H1 (cell line): ENCODE measurements at regions not wholly inside any gene's neighbourhood (a gene's known extent, or its start where the extent isn't known, plus 50 kb on each side); places are given as distances from the start of the nearest gene placed in this dataset.

Experiments
- CEBPB ChIP-seq: IDR thresholded peaks from 2 replicates; pipeline ENCODE4 v1.6.1; 2012; ENCODE audit warnings: low read depth, low read length
- SAP30 ChIP-seq: fragments of 300-600 bp; sonication (generic); IDR thresholded peaks from 2 replicates; pipeline ENCODE4 v1.7.1; 2012; ENCODE audit warnings: low read length, moderate library complexity, mild to moderate bottlenecking, inconsistent platforms; ENCODE audit not compliant: insufficient read depth, insufficient replicate concordance

DNA sequence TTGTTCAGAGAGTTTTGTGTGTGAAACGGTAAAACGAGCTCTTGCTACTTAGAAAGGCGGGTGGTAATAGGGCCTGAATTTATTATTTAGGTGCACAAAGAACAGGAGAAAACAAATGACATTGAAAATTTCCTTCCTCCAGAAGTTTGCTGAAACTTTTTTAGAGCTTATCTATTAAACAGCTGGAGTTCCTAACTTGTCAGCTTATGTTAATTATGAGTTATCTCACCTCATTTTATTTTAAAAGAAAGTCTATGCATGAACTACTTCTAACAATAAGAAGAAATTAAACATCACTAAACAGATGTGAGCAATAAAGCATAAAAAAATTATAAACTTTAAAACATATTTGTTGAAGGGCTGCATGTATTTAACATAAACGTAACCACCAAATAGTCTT is 373.9 kb upstream of the ANO3 start (continued):
- no peak for TF ChIP-seq SAP30
- no peak for TF ChIP-seq CEBPB
